ENCODE measurements at regions not wholly inside any gene's neighbourhood (a gene's known extent, or its start where the extent isn't known, plus 50 kb on each side); places are given as distances from the start of the nearest gene placed in this dataset.

DNA sequence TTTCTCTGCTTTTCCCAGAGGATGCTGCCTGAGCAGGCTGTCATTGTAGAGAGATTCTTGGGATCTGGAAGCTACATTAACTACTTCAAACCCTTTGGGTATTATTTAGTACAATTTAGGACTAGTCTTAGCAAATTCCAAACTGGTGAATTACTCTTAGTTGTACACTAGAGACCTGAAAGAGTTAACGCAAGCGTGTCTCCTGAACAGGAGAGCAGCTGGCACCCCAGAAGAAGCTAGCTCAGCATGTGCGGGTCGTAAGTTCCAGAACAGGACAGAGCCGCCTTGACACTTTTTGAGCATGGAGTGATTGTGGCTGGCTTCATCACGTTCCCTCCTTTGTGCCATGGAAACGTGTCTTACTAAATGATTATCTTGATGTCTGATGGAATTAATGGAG, 495.7 kb upstream of the TPK1 start:
- ChIA-PET SMC1A (ENCODE audit: uncharacterized antibody, unreplicated experiment) (no interaction called here), CTCF (no interaction called here), POLR2A (no interaction called here), RAD21 (ENCODE audit: unreplicated experiment) (no interaction called here)
- ATAC-seq (no peak), DNase-seq (ENCODE audit: low read depth, low spot score) (no peak), FAIRE-seq (no peak)
- in situ Hi-C loops (cut with MboI), result no loop called here
- 46% methylated on average over 7 of the region's 7 CpGs for WGBS (ENCODE audit: insufficient coverage, insufficient replicate concordance, low lambda C conversion rate, missing lambda C conversion rate)
- H3K4me2 ChIP-seq (ENCODE audit: control insufficient read depth, insufficient read depth), result no peak overlapping the region
- no peaks in the 10 kb centered on the region for H3K27me3 ChIP-seq (replicated peaks in 1 of 2; ENCODE audit: control insufficient read depth in 2 of 2, insufficient read depth in 2 of 2, low read length in 1 of 2)
- no peak overlapping the region for H3K27ac ChIP-seq (ENCODE audit: control insufficient read depth, insufficient read depth)
- no peaks in the 10 kb centered on the region for H3K4me1 ChIP-seq (ENCODE audit: control insufficient read depth, insufficient read depth, low read length)
- no peaks in the 10 kb centered on the region for H3K79me2 ChIP-seq (ENCODE audit: control insufficient read depth, insufficient read depth, low read length)
- intact Hi-C loops (cut with micrococcal nuclease; ENCODE audit: unreplicated experiment), result no loop called here
- H3K4me3 ChIP-seq, result no peak overlapping the region
- BruUV-seq (replicated peaks), result no TSS peak
- H2AFZ ChIP-seq (ENCODE audit: control insufficient read depth, low read depth, low read length), result no peak overlapping the region
- H4K20me1 ChIP-seq (ENCODE audit: control insufficient read depth, insufficient read depth), result no peaks in the 10 kb centered on the region
- H3K9ac ChIP-seq (ENCODE audit: control insufficient read depth, insufficient read depth, low read length), result no peak overlapping the region
- H3K9me3 ChIP-seq (replicated peaks; ENCODE audit: control insufficient read depth, insufficient read depth, low read length), result no peaks in the 10 kb centered on the region
- TF ChIP-seq KLF5 (IDR thresholded peaks at IDR 0.05; ENCODE audit: partially characterized antibody) (no peak), POLR2AphosphoS5 (IDR thresholded peaks at IDR 0.05; ENCODE audit: low read length) (no peak)
- no peaks in the 10 kb centered on the region for H3K36me3 ChIP-seq (ENCODE audit: control insufficient read depth in 2 of 2, insufficient read depth in 2 of 2, low read length in 1 of 2)

DNA sequence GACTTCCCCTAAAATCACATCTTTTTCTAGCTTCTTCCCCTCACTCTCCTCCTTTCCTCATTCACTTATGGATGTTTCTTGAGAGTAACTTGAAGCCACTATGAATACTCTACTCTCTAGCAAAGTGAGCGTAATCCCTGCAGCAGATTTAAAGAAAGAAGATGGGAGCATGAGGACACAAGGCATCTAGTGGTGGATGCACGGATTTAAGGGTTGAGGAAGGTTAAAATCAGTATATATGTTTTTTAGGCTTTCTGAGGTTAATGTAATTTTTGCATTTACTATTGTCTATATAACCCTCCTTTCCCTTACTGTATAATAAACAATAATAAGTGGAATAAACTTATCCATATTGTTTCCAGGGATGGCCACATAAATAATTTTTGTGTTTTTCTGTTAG, 495.2 kb upstream of the TPK1 start:
- WGBS (ENCODE audit: insufficient coverage, insufficient replicate concordance, low lambda C conversion rate, missing lambda C conversion rate), result 15% methylated on average over 2 of the region's 2 CpGs
- ChIA-PET RAD21 (ENCODE audit: unreplicated experiment) (no interaction called here), CTCF (no interaction called here), SMC1A (ENCODE audit: uncharacterized antibody, unreplicated experiment) (no interaction called here), POLR2A (no interaction called here)
- Histone ChIP-seq H3K27me3 (replicated peaks in 1 of 2; ENCODE audit: control insufficient read depth in 2 of 2, insufficient read depth in 2 of 2, low read length in 1 of 2) (no peaks in the 10 kb centered on the region), H3K4me2 (ENCODE audit: control insufficient read depth, insufficient read depth) (no peak overlapping the region), H4K20me1 (ENCODE audit: control insufficient read depth, insufficient read depth) (no peaks in the 10 kb centered on the region), H3K4me1 (ENCODE audit: control insufficient read depth, insufficient read depth, low read length) (no peaks in the 10 kb centered on the region), H3K9me3 (replicated peaks; ENCODE audit: control insufficient read depth, insufficient read depth, low read length) (no peaks in the 10 kb centered on the region), H3K79me2 (ENCODE audit: control insufficient read depth, insufficient read depth, low read length) (no peaks in the 10 kb centered on the region), H3K27ac (ENCODE audit: control insufficient read depth, insufficient read depth) (no peak overlapping the region), H3K36me3 (ENCODE audit: control insufficient read depth in 2 of 2, insufficient read depth in 2 of 2, low read length in 1 of 2) (no peaks in the 10 kb centered on the region), H2AFZ (ENCODE audit: control insufficient read depth, low read depth, low read length) (no peak overlapping the region), H3K4me3 (no peak overlapping the region), H3K9ac (ENCODE audit: control insufficient read depth, insufficient read depth, low read length) (no peak overlapping the region)
- intact Hi-C loops (cut with micrococcal nuclease; ENCODE audit: unreplicated experiment) (no loop called here), in situ Hi-C loops (cut with MboI) (no loop called here)
- no peak for DNase-seq (ENCODE audit: low read depth, low spot score)
- no peak for ATAC-seq
- TF ChIP-seq JUND (IDR thresholded peaks at IDR 0.05; ENCODE audit: low read depth, low read length) (no peak), RCOR1 (conservative IDR thresholded peaks at IDR 0.05; ENCODE audit: low read depth, low read length) (no peak), RELA (IDR thresholded peaks at IDR 0.05; ENCODE audit: borderline replicate concordance, partially characterized antibody) (no peak), SREBF2 (IDR thresholded peaks at IDR 0.05; ENCODE audit: low read length) (no peak)
- no TSS peak for BruUV-seq (replicated peaks)
- FAIRE-seq, result no peak
